Esophagus squamous epithelium (tissue), 4 donors: ENCODE measurements at regions not wholly inside any gene's neighbourhood (a gene's known extent, or its start where the extent isn't known, plus 50 kb on each side); places are given as distances from the start of the nearest gene placed in this dataset.
"Not testable (repeated sequence)": the region's sequence is repeated elsewhere in the genome, so short reads cannot be mapped to it uniquely, and the experiment has no call there.

Experiments
- CTCF ChIP-seq, 6 experiments: fragments of 450-650 bp in 4 of 6; fragments of 200-600 bp in 2 of 6; sonication (generic) in 2 of 6; IDR thresholded peaks; one replicate each; pipeline ENCODE4 v1.5.1; 2016 to 2019; ENCODE audit warnings: antibody characterized with exemption in 6 of 6, mild to moderate bottlenecking in 4 of 6, moderate library complexity in 4 of 6
- POLR2A ChIP-seq, 4 donors: fragments of 450-650 bp; IDR thresholded peaks; one replicate each; pipeline ENCODE4 v1.6.1; 2017; ENCODE audit warnings: antibody characterized with exemption in 4 of 4, mild to moderate bottlenecking in 4 of 4, moderate library complexity in 3 of 4

- not testable (repeated sequence) for TF ChIP-seq CTCF, POLR2A (IDR thresholded peaks at IDR 0.05)
Observed at GRCh38 chr10:47670857-47671256, 92.5 kb downstream of the SYT15B start.
